Suppressor macrophage treated with lipopolysaccharide for 4 hours (primary cell): ENCODE measurements at regions not wholly inside any gene's neighbourhood (a gene's known extent, or its start where the extent isn't known, plus 50 kb on each side); places are given as distances from the start of the nearest gene placed in this dataset.
A peak's percentile ranks its signal among the peaks of the same experiment; 100 is the strongest.
"Not testable (repeated sequence)": the region's sequence is repeated elsewhere in the genome, so short reads cannot be mapped to it uniquely, and the experiment has no call there.

Experiments
- DNase-seq: peaks from one replicate; pipeline ENCODE4 v3.0.0-alpha.2; 2020

- no peak for DNase-seq
Observed at GRCh38 chr5:94102849-94103248, 361.4 kb upstream of the POU5F2 start.

- DNase-seq = not testable (repeated sequence)
Observed at GRCh38 chr5:94097384-94097783, 356.0 kb upstream of the POU5F2 start.

- no peak for DNase-seq
Observed at GRCh38 chr5:94094793-94095441, 353.5 kb upstream of the POU5F2 start.

GRCh38 chr5:94093300-94093699, 351.9 kb upstream of the POU5F2 start:
- no peak for DNase-seq

- DNase-seq = not testable (repeated sequence)
Observed at GRCh38 chr5:94086635-94087034, 345.2 kb upstream of the POU5F2 start.

- DNase-seq = peak; percentile 5
Observed at GRCh38 chr5:94086194-94086593, 344.8 kb upstream of the POU5F2 start.

GRCh38 chr5:94082405-94082804, 341.0 kb upstream of the POU5F2 start:
- DNase-seq = no peak

GRCh38 chr5:94081088-94081487, 339.7 kb upstream of the POU5F2 start:
- peak; percentile 19 for DNase-seq

- no peak for DNase-seq
Observed at GRCh38 chr5:94080390-94080789, 339.0 kb upstream of the POU5F2 start.

GRCh38 chr5:94072116-94072515, 330.7 kb upstream of the POU5F2 start:
- no peak for DNase-seq

- no peak for DNase-seq
Observed at GRCh38 chr5:94066437-94067207, 325.2 kb upstream of the POU5F2 start.

GRCh38 chr5:94064025-94064424, 322.6 kb upstream of the POU5F2 start:
- DNase-seq = no peak

GRCh38 chr5:94057655-94058054, 316.3 kb upstream of the POU5F2 start:
- no peak for DNase-seq

- no peak for DNase-seq
Observed at GRCh38 chr5:94057217-94057616, 315.8 kb upstream of the POU5F2 start.

GRCh38 chr5:94049307-94049922, 308.0 kb upstream of the POU5F2 start:
- not testable (repeated sequence) for DNase-seq

- DNase-seq = no peak
Observed at GRCh38 chr5:94045839-94046782, 304.7 kb upstream of the POU5F2 start.

- no peak for DNase-seq
Observed at GRCh38 chr5:94043311-94043710, 301.9 kb upstream of the POU5F2 start.

GRCh38 chr5:94040591-94041148, 299.3 kb upstream of the POU5F2 start:
- DNase-seq = no peak

- no peak for DNase-seq
Observed at GRCh38 chr5:94039101-94039500, 297.7 kb upstream of the POU5F2 start.

GRCh38 chr5:94031631-94032030, 290.2 kb upstream of the POU5F2 start:
- no peak for DNase-seq

- no peak for DNase-seq
Observed at GRCh38 chr5:94028001-94028400, 286.6 kb upstream of the POU5F2 start.

GRCh38 chr5:94027145-94027544, 285.7 kb upstream of the POU5F2 start:
- DNase-seq = no peak
